ENCODE measurements at regions not wholly inside any gene's neighbourhood (a gene's known extent, or its start where the extent isn't known, plus 50 kb on each side); places are given as distances from the start of the nearest gene placed in this dataset.

DNA sequence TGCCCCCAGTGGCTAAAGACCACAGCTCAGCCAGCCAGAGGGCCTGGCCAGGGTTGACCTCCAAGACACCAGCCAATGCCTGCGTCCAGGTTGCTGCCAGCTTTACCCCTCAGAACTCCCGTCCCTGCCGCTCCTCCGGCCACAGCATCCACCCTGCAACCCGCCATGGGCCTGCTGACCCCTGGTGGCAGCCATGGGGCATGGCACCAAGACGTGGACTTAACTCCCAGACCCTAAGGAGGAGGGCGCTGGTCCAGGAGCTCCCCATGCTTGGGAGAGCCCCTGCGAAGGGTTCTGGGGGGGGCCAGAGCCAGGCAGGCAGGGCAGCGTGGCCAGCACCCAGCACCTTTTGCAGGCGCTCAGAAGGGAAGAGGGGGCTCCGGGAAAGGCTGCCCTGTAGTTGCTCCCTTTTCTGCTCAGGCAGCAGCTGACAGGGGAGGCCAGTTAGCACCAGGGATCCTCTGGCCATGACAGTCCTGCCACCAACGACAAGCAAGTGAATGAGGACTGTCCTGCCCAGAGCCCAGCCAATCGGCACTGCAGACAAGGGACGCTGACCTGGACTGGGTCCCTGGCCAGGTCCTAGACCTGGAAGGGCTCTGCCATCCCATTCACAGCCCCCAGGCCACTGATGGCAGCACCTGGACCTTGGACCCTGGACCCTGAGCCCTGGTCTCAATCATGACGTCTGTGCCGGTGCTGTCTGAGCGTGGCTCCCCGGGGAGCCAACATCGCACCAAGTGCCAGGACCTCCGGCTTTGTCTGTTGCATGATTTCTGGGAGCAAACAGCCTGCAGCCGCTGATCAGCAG is 246.2 kb downstream of the NPHP4 start:
- TF ChIP-seq, protein P1, sequence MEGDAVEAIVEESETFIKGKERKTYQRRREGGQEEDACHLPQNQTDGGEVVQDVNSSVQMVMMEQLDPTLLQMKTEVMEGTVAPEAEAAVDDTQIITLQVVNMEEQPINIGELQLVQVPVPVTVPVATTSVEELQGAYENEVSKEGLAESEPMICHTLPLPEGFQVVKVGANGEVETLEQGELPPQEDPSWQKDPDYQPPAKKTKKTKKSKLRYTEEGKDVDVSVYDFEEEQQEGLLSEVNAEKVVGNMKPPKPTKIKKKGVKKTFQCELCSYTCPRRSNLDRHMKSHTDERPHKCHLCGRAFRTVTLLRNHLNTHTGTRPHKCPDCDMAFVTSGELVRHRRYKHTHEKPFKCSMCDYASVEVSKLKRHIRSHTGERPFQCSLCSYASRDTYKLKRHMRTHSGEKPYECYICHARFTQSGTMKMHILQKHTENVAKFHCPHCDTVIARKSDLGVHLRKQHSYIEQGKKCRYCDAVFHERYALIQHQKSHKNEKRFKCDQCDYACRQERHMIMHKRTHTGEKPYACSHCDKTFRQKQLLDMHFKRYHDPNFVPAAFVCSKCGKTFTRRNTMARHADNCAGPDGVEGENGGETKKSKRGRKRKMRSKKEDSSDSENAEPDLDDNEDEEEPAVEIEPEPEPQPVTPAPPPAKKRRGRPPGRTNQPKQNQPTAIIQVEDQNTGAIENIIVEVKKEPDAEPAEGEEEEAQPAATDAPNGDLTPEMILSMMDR (IDR thresholded peaks at IDR 0.05): peak; percentile 98
- no peak for TF ChIP-seq EZH2 (IDR thresholded peaks at IDR 0.05)
- no peak for TF ChIP-seq EZH2phosphoT487 (IDR thresholded peaks at IDR 0.05)

Measured in neural progenitor cell (in vitro differentiated cells).